ENCODE measurements at regions not wholly inside any gene's neighbourhood (a gene's known extent, or its start where the extent isn't known, plus 50 kb on each side); places are given as distances from the start of the nearest gene placed in this dataset.

DNA sequence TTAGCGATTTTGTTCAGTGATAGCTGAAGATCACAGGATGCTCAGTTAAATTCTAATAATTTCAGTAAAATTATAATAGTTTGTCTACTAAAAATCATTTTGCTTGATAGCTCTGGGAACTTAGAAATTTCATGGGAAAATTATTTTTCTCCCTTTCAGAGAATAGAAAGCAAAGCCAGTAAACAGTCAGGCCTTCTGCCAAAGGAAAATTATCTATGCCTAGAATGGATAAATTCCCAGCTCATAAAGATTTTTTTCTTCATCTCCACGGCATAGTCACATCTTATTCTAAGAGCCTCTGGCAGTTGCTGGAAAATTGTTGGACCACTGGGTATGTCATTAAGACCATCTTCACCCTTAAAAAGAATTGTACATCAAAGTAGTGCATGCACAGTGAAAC, 169.6 kb upstream of the ANO3 start:
- DNase-seq (ENCODE audit: low read depth): no peak

DNA sequence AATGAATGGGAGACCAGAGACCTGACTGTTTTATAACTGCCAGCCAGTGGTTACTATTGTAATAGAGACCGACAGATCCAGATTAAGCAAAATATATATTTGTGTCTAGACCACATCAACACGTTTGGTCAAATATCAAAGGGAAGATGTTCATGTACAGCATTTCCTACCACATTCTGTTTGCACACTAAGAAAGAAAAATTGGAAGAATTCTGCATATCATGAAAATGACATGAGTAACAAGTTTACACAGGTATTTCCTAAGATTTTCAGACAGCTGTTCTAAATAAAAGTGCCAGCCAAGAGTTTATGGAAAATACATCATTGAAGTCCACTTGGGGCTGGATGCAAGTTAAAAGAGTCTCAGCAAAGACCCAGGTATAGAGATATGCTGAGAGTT, 145.5 kb upstream of the ANO3 start:
- no peak for DNase-seq (ENCODE audit: low read depth)

DNA sequence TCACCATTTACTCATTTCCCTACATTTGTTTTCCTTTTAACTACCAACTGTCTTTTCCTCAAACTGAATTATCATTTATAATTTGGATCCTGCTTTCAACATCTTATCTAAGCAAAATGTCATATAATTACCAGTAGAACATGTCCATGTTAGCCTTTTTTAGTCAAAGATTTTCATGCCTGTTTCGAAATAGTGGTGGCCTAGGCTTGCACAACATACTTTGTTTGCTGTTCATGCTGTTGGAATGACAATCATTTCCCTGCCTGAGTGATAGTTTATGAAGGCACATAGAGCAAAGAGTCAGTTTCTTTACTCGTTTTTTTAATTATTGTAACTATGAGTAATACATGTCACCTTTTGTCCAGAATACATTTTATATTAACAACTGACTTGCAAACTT, 144.3 kb upstream of the ANO3 start:
- DNase-seq (ENCODE audit: low read depth): peak; percentile 68

DNA sequence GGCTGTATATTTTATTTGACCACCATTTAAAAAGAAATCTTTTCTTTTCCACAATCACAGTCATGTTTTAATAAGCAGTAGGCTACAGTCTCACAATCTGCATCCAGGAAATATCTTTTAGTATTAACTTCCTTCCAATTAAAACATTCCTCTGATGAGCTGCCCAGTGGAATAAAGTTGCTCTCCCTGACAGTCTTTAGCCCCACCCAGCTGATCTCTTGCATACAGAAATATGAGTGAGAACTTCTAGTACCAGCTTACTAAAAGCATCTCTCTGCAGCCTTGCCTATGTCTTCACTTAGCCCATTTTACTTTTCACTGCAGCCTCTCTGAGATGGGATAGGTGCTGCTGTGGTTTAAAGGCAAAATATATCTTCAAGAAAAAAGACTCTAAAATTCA, 143.4 kb upstream of the ANO3 start:
- DNase-seq (ENCODE audit: low read depth): peak; percentile 33

DNA sequence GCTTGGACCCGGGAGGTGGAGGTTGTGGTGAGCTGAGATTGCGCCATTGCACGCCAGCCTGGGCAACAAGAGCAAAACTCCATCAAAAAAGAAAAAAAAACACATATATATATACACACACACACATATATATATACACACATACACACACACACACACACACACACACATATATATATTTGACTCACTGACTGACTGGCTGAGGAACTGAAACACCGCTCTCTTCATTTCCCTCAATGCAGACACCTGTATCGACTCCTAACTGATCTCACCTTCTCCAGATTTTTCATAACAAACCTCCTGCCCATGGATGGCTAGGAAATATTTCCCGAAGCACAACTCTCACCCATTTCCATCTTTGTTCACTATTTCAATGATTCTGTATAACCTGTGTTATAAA, 140.7 kb upstream of the ANO3 start:
- no peak for DNase-seq (ENCODE audit: low read depth)

DNA sequence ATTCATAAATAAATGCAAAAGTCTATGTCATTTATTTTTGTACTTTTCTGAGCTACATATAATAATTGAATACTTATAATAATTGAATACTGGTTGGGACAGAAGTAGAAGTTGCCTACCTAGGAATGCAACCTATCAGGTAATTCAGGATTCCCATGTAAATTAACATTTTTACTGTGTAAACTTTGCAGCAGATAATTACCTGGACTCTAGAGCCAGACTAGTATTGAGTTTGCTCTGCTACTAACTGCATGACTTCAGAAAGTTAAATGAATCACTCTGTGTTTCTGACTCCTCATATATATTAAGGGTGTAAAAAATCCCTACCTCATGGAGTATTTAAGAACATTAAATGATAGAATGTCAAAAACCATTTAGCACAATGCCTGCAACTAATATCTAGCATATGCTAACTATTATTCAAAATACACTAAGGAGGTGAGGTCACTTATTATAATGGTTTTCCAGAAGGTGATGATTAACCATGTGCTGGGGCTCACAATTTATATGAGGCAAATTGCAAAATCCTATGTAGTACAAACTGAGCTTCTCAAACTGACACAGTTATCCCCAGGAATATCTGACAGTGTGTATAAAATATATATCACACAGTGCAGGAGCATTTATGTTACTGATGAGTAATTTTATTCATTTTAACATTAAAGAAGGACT, 138.1 kb upstream of the ANO3 start:
- DNase-seq (ENCODE audit: low read depth): peak; percentile 24

DNA sequence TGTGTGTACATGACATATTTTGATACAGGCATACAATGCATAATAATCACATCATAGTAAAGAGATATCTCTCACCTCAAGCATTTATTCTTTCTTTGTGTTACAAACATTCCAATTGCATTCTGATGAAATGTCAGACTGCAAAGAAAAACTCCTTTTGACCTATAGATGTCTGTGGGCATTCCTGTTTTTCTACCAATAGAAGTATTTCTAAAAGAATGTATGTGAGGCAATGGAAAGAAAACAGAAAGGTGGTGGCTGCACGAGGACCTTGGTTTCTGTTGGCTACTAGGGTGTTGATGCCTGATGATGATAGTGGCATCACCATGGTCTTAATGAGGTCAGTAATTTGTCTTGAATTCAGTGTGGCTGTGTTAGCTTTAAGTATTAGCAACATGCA, 137.0 kb upstream of the ANO3 start:
- DNase-seq (ENCODE audit: low read depth): no peak

DNA sequence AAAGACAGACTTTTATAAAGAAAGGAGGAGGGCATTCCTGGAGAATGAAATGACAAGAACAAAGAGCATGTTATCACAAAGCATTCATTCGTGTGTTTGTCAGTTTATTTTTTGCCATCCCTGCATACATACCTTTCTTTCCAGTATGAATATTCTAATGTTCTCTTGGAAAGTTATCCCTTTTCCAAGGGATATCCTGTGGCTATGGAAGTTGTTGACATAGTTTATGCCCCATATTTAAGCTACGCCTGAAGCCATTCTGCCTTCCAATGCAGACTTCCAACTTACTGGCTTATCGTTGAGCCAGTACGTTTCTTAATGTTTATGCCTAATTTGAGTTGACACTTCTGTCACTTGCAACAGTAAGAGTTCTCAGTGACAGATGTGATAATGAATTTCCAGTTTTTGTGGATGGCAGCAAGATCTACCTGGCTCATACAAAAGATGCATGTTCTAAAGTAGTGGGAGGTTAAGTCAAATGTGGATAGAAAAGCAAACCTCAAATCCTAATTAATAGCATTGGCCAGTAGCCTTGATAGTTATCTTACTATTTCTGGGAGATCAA, 133.3 kb upstream of the ANO3 start:
- DNase-seq (ENCODE audit: low read depth): no peak

DNA sequence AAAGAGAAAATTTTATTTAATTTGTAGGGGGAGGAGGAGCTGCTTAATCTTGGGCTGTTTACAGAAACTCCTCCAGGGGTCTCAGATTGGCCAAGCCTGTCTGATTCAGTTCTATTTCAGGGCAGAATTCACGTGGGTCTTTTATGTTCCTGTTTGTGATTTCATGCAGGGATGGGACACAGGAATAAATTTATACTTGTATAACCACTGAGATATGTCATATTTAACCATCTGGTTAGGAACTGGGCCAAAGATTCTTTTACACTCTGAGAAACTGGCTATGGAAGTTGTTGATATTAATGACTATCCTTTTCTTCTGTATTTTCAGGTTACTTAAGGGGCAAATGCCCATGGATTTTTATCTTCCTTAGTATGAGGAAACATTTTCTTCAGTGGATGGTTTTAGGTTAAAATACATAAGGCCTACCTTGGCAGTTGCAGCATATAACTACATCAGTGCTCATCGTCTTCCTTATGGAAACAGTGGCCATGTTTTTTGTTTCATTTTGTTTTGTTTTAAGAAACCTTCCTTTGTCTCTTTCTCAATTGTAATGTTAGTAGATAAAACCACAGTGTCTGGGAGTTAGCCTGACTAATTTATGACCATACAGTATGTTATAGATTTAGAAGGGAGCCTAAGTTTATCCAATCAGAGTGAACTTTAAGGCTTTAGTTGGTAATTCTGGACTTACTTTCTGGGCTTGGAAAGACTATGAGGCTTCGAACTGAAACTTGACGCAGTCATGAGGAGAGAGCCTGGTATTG, 132.4 kb upstream of the ANO3 start:
- peak; percentile 44 for DNase-seq (ENCODE audit: low read depth)

DNA sequence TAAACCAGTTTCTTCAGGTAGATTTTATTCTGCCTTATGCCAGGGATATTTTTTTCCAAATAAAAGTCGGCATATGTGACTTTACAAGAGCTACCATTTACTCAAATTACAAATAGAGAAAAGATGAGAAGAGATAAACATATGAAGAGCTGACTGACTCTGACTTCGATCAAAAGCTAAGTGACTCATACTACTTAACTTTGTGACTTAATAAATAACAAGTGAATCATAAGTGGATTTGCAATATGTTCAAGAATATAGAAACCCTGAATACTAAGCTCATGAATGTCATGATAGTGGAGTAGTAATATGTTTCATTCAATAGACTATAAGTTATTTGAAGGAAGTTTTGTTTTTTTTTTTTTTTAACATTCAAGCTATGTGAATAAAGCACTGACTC, 130.5 kb upstream of the ANO3 start:
- no peak for DNase-seq (ENCODE audit: low read depth)

DNA sequence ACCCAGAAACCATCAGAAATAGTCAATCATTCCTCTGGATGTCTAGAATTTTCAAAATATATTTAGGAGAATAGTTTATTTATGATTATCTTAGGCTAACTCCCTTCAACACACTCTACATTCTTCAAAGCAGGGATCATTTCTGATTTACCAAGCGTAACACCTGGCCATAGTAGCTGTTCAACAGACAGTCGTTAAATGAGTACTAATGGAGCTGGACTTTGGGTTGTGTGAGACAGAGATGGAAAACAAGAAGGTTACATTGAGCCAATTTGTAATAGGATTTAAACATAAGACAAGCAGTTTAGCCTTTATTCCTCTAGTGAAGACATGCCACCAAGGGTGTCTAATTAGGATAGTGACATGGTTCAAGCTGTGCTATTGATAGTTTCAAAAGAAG, 129.2 kb upstream of the ANO3 start:
- DNase-seq (ENCODE audit: low read depth): no peak

DNA sequence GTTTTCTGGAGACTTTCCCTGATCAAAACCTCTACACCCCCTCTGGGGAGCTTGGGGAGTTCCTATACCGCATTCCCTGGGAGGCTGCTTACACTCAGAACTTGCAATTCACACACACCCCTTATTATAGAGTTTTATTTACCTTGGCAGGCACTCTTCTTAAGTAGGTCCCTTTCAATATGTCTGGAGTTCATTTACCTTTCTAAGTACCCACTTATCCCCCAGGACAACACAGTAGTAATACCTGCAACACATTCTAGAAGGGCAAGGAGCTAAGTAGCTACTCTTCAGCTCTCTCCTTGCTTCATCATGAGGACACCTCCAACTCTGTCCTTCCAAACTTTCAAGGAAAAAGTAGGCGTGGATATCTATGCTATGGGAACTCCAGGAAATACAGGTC, 127.8 kb upstream of the ANO3 start:
- DNase-seq (ENCODE audit: low read depth): no peak

DNA sequence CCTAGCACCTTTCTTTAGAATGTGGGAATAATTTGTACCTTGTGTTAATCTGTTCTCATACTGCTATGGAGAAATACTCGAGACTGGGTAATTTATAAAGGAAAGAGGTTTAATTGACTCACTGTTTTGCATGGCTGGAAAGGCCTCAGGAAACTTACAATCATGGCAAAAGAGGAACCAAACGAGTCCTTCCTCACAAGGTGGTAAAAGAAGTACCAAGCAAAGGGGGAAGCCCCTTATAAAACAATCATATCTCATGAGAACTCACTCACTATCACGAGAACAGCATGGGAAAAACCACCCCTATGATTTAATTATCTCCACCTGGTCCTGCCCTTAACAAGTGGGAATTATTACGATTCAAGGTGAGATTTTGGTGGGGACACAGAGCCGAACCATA, 127.1 kb upstream of the ANO3 start:
- DNase-seq (ENCODE audit: low read depth): no peak

DNA sequence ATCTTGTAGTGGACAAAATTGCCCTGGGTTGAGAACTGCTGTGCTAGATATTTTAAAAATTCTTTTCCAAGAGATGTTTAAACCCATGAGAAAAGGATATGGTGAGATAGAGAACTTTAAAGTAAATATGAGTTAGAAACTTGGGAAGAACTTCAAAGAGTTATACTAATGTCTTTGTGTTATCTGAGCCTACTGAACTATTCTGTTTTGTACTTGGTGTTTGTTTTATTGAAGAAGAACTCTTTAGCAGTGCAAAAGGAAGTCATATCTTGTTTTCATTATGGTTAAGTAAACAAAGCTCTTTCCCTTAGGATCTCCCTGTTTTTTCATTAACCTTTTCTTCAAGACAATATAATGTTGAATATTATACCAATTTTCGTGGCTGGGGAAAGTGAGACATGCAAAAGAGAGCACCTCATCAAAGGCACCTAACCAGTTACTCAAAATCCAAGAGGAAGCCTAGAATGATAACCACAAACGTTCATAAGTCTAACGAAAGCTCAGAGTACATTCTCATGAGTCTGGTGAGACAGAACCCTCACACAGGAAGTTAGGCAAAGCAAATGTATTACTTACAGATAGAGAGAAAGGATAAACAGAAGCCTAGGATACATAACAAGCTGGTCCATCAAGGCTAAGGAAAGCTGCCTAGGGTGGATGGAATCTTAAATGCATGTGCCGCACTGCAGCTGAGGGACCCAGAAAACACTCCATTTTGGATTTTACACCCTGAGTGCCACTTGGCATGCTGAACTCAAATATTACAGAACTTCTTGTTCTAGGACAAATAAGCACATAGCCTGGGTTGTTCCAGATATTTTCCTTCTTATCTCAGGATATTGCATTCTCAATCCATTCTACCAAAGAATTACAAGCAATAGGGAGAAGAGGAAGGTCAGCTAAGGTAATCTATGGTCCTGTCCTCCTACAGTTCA, 112.5 kb upstream of the ANO3 start:
- no peak for DNase-seq (ENCODE audit: low read depth)

DNA sequence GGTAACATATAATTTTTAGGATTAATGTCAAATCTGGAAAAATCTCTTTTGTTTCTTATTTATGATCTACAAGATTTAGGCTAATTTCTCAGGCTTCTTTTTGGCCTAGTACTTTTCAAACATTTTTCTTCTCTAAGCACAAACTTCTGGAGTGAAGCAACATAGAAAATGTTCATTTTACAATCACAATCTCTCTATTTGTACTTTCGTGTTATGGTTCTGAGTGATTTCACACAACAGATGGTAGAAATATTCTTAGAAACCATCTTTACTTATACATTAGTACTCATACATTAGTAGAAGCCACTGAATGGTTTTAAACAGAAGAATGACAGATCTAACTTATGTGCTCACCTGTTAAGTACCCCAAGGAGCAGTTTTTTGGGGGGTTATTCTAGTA, 106.3 kb upstream of the ANO3 start:
- DNase-seq (ENCODE audit: low read depth): no peak

DNA sequence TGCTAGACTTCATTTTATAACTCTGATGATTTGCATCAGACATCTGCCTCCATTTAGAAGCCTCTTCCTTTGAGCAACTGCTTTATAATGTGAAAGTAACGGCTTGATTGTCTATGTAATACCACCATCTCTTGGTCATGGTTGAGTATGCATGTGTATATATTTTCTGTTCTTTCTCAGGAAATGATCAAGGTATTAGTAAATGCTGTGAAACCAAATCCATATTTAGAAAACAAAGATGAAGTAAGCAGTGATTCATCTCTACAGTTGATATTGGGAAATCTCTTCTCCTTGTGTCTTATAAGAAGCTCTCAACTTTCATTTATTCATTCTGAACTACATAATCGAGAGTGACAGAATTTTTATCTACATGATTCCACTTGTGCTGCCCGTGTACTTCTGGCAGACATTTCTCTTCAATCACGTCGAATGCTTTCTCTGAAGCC, 104.6 kb upstream of the ANO3 start:
- peak; percentile 72 for DNase-seq (ENCODE audit: low read depth)

DNA sequence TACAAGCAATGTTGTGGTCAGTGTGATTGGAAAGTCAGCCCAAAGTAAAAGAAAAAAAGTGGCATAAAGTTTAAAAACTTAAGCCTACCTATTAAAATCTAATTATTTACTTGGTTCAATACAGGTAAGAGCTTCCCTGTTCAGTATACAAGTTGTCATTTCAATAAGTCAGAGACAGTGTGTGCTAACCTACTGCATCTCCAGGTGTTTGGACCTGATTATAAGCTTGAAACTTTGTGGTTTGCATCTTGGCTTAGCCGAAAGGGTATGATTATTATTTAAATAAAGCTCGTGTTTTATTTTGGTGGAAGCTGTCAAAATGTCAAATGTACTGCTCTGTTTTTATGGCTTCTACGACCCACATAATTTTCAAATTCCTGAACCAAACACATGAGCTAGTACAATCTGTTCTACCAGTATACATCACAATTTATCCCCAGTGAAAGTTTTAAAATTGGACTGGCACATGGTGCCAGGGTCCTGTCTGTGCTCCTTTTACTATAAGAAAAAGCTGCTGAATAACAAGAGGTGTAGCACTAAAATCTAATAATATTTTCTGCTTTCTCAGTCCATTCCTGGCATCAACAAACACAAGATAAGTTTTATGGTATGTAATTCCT, 103.9 kb upstream of the ANO3 start:
- no peak for DNase-seq (ENCODE audit: low read depth)

DNA sequence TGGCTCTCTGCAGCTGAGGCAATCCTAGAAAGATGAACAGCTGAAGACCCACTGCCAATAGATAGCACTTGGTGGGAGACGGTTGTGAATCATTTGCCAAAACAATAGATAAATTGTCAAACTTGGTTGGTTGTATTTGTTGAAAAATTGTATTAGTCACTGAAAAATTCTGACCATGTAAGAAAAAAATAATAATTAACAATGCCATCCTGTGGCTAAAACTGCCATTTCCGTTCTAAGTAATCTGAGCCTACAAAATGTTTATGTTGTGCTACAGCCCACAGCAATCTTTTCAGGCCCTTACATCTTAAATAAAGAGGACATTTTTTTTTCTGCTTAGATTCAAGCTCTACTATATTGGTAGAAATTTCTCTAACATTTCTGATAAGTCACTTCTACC, 103.2 kb upstream of the ANO3 start:
- no peak for DNase-seq (ENCODE audit: low read depth)

DNA sequence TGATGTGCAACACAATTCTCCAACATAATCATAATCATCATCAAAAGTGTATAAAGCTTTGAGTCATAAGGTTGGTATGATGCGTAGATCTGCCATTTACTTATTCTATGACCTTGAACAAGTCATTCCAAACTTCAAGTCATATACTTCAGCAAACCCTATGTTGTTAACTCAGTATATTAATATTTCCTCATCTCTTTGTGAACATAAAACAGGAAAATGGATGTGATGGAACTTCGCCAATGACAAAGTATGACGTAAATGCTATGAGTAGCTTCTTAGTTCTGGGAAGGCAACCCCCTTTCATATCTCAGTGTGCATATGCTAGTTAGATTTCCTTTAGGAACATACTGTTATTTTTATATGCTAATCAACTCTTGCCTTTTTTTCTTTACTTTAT, 102.7 kb upstream of the ANO3 start:
- DNase-seq (ENCODE audit: low read depth): no peak

DNA sequence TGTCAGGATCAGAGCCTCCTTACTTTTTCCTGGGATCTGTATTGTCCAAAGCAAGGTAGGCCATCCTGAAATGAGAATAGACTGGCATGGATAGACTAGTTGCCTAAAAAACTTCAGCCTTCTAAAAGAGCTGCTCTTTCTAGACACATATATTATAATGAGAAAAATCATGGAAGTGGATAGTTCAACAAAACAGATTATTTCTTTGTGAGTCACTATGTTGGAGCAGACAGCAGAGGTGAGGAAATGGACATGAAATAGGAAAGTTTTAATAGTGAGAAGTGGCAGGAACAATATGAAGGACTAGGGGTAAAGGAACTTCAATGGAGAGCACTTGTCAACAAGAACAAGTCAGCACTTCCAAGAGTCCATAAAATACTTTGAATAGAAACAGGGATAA, 101.9 kb upstream of the ANO3 start:
- no peak for DNase-seq (ENCODE audit: low read depth)

DNA sequence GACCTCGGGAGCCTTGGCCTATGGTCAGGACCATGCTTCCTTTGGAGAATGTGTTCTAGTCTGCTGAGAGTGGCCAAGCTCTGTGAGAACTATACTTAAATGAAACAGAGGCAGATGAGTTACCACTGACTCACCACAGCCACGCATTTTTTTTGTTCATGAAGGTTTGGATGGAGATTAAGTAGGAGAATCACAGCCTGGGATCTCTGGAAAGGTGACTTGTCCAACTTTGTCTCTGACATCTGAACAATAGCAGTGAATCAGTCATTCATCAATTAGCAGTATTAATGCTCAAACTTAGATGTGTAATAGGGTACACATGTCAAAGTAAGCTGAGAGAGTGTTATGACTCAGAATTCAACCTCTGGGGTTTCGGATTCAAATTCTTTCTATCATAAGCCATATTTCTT, 100.7 kb upstream of the ANO3 start:
- peak; percentile 59 for DNase-seq (ENCODE audit: low read depth)

DNA sequence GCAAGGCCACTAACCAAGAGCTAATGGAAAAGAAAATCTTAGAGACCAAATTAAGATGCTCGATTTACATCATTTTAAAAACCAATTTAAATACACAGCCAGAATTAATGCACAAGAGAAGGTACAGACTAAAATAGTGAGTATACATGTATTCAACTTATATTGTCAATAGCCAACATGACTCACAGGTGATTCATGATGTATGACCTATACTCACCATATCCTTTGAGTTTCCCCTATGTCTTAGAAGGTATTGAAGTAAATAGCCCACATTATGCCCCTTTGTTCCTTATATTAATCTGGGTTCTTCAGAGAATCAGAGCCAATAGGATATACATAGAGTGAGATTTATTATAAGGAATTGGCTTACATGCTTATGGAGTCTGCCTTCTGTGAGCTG, 97.5 kb upstream of the ANO3 start:
- no peak for DNase-seq (ENCODE audit: low read depth)
